Spleen (tissue), 7 donors: ENCODE measurements at regions not wholly inside any gene's neighbourhood (a gene's known extent, or its start where the extent isn't known, plus 50 kb on each side); places are given as distances from the start of the nearest gene placed in this dataset.

Source experiments
- POLR2A ChIP-seq, 3 donors: fragments of 450-650 bp; IDR thresholded peaks; one replicate each; pipeline ENCODE4 v1.5.1; 2017; ENCODE audit warnings: antibody characterized with exemption in 3 of 3, mild to moderate bottlenecking in 1 of 3
- TF ChIP-seq, protein P1 (sequence below), 11 experiments: fragments of 200-600 bp in 7 of 11; fragments of 450-650 bp in 4 of 11; sonication (generic) in 4 of 11; IDR thresholded peaks in 8 of 11; conservative IDR thresholded peaks in 3 of 11; 1 replicate in 7 of 11; 2 replicates in 4 of 11; pipeline versions ENCODE4 v1.4.0 to v1.8.0; 2016 to 2021; ENCODE audit warnings: antibody characterized with exemption in 11 of 11, inconsistent platforms in 4 of 11, mild to moderate bottlenecking in 1 of 11
- donor health status: DM: no; HTN: no; CAD: no; lungs with moderate emphysema.
- donor health status: DM: no; HTN: no; CAD: no.
- donor health status: DM: no; HTN: no; CAD: no.

DNA sequence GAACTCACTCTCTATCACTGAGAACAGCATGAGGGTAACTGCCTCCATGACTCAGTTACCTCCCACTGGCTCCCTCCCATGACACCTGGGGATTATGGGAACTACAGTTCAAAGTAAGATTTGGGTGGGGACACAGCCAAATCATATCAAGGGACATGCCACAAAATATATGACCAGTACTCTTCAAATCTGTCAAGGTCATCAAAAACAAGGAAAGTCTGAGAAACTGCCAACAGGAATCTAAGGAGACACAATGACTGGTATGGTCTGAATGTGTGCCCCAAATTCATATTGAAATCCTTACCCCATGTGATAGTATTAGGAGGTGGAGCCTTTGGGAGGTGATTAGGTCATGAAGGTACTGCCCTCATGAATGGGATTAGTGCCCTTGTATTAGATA, 258.8 kb downstream of the TPBG start:
- TF ChIP-seq, protein P1, sequence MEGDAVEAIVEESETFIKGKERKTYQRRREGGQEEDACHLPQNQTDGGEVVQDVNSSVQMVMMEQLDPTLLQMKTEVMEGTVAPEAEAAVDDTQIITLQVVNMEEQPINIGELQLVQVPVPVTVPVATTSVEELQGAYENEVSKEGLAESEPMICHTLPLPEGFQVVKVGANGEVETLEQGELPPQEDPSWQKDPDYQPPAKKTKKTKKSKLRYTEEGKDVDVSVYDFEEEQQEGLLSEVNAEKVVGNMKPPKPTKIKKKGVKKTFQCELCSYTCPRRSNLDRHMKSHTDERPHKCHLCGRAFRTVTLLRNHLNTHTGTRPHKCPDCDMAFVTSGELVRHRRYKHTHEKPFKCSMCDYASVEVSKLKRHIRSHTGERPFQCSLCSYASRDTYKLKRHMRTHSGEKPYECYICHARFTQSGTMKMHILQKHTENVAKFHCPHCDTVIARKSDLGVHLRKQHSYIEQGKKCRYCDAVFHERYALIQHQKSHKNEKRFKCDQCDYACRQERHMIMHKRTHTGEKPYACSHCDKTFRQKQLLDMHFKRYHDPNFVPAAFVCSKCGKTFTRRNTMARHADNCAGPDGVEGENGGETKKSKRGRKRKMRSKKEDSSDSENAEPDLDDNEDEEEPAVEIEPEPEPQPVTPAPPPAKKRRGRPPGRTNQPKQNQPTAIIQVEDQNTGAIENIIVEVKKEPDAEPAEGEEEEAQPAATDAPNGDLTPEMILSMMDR (IDR thresholded peaks at IDR 0.05 in 8 of 11, conservative IDR thresholded peaks at IDR 0.05 in 3 of 11), result no peak
- TF ChIP-seq POLR2A (IDR thresholded peaks at IDR 0.05), result no peak
